ENCODE measurements at regions not wholly inside any gene's neighbourhood (a gene's known extent, or its start where the extent isn't known, plus 50 kb on each side); places are given as distances from the start of the nearest gene placed in this dataset.

DNA sequence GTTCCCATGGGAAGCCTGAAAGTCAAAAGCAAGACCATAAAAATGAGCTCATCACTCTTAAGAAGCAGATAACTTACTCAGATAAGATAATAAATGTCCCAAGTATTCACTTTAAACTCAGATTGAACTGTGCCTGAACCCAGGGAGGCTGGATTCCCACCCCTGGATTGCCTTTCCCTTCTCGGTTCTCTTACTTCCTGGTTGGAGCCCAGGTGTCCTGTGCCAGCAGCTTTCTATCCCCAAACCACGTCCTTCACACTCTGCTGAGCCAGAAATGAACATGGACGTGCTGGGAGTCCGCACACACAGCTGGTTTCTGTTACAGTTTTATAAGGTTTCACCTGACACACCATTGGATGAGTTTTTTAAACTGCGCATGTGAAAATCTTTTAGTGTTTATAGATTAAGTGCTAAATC lies 636.2 kb upstream of the IGFBP3 start:
- TF ChIP-seq, protein P1, sequence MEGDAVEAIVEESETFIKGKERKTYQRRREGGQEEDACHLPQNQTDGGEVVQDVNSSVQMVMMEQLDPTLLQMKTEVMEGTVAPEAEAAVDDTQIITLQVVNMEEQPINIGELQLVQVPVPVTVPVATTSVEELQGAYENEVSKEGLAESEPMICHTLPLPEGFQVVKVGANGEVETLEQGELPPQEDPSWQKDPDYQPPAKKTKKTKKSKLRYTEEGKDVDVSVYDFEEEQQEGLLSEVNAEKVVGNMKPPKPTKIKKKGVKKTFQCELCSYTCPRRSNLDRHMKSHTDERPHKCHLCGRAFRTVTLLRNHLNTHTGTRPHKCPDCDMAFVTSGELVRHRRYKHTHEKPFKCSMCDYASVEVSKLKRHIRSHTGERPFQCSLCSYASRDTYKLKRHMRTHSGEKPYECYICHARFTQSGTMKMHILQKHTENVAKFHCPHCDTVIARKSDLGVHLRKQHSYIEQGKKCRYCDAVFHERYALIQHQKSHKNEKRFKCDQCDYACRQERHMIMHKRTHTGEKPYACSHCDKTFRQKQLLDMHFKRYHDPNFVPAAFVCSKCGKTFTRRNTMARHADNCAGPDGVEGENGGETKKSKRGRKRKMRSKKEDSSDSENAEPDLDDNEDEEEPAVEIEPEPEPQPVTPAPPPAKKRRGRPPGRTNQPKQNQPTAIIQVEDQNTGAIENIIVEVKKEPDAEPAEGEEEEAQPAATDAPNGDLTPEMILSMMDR (IDR thresholded peaks at IDR 0.05): no peak
- TF ChIP-seq POLR2A (IDR thresholded peaks at IDR 0.05): no peak

Data from heart left ventricle (tissue), 13 donors.